Lower leg skin (tissue), 4 donors: ENCODE measurements at regions not wholly inside any gene's neighbourhood (a gene's known extent, or its start where the extent isn't known, plus 50 kb on each side); places are given as distances from the start of the nearest gene placed in this dataset.

Source experiments
- DNase-seq, 2 donors: peaks; one replicate each; pipeline ENCODE4 v3.0.0-alpha.2; 2019; ENCODE audit warnings: low spot score in 2 of 2
- H3K4me3 ChIP-seq: fragments of 200-600 bp; sonication (generic); 2 replicates; pipeline ENCODE4 v1.5.1; 2017; ENCODE audit warnings: mild to moderate bottlenecking, low read depth; ENCODE audit not compliant: poor library complexity, severe bottlenecking
- CTCF ChIP-seq, 3 donors: fragments of 450-650 bp; IDR thresholded peaks; one replicate each; pipeline ENCODE4 v1.5.1; 2016; ENCODE audit warnings: antibody characterized with exemption in 3 of 3, mild to moderate bottlenecking in 3 of 3, moderate library complexity in 2 of 3
- POLR2A ChIP-seq, 2 donors: fragments of 450-650 bp; IDR thresholded peaks; one replicate each; pipeline ENCODE4 v1.6.1; 2016 to 2017; ENCODE audit warnings: antibody characterized with exemption in 2 of 2, mild to moderate bottlenecking in 1 of 2, moderate library complexity in 1 of 2
- WGBS, 2 donors: methylation state at CpG; one replicate each; pipeline ENCODE4 v1.1.5; 2018; 5-methylcytosine and 5-hydroxymethylcytosine counted together
- intact Hi-C: fragments of 100-400 bp; cut with DNase I; formaldehyde crosslinking; loops from one replicate; pipeline ENCODE4 v1.15.0; 2023; ENCODE audit warnings: low total_unique reads

GRCh38 chr10:121084016-121084674 is 233.0 kb downstream of the WDR11 start:
- WGBS, 2 donors: 55 to 71% methylated on average over 8 of the region's 8 CpGs
- DNase-seq: no peak
- no peak for TF ChIP-seq CTCF (IDR thresholded peaks at IDR 0.05)
- TF ChIP-seq POLR2A (IDR thresholded peaks at IDR 0.05): no peak
- intact Hi-C loops: no loop called here
- H3K4me3 ChIP-seq: no peak overlapping the region

- no peak for TF ChIP-seq POLR2A (IDR thresholded peaks at IDR 0.05)
- TF ChIP-seq CTCF (IDR thresholded peaks at IDR 0.05): no peak
- DNase-seq: no peak
- intact Hi-C loops: no loop called here
- 84 to 85% methylated on average over 7 of the region's 7 CpGs for WGBS, 2 donors
- H3K4me3 ChIP-seq: no peak overlapping the region
Measured at GRCh38 chr10:121084675-121085070, 233.5 kb downstream of the WDR11 start.

GRCh38 chr10:121085367-121085766 is 234.2 kb downstream of the WDR11 start:
- intact Hi-C loops: no loop called here
- no peak for DNase-seq

GRCh38 chr10:121087129-121087528 is 236.0 kb downstream of the WDR11 start:
- 72 to 85% methylated on average over 9 of the region's 9 CpGs for WGBS, 2 donors
- no peak overlapping the region for H3K4me3 ChIP-seq
- intact Hi-C loops: no loop called here
- TF ChIP-seq POLR2A (IDR thresholded peaks at IDR 0.05) (no peak), CTCF (IDR thresholded peaks at IDR 0.05) (no peak)
- no peak for DNase-seq

More at GRCh38 chr10:121085367-121085766, 234.2 kb downstream of the WDR11 start:
- WGBS, 2 donors: 81% methylated on average over 6 of the region's 6 CpGs
- TF ChIP-seq CTCF (IDR thresholded peaks at IDR 0.05) (no peak), POLR2A (IDR thresholded peaks at IDR 0.05) (no peak)
- no peak overlapping the region for H3K4me3 ChIP-seq

- H3K4me3 ChIP-seq: no peak overlapping the region
- DNase-seq: no peak
- intact Hi-C loops: no loop called here
- no peak for TF ChIP-seq CTCF (IDR thresholded peaks at IDR 0.05)
- no peak for TF ChIP-seq POLR2A (IDR thresholded peaks at IDR 0.05)
- WGBS, 2 donors: 95 to 97% methylated on average over 4 of the region's 4 CpGs
Measured at GRCh38 chr10:121087688-121088087, 236.5 kb downstream of the WDR11 start.

GRCh38 chr10:121088524-121088923 is 237.4 kb downstream of the WDR11 start:
- TF ChIP-seq CTCF (IDR thresholded peaks at IDR 0.05) (no peak), POLR2A (IDR thresholded peaks at IDR 0.05) (no peak)
- no peak for DNase-seq
- intact Hi-C loops: no loop called here
- no peak overlapping the region for H3K4me3 ChIP-seq
- 48 to 64% methylated on average over 6 of the region's 6 CpGs for WGBS, 2 donors
